ENCODE measurements at regions not wholly inside any gene's neighbourhood (a gene's known extent, or its start where the extent isn't known, plus 50 kb on each side); places are given as distances from the start of the nearest gene placed in this dataset.

- TF ChIP-seq CTCF (IDR thresholded peaks at IDR 0.05) (no peak), EZH2 (IDR thresholded peaks at IDR 0.05) (no peak), EZH2phosphoT487 (IDR thresholded peaks at IDR 0.05) (no peak)
These were observed 546.4 kb downstream of the DTWD2 start for GRCh38 chr5:118441956-118442355.

Data from neural progenitor cell (in vitro differentiated cells).